H1 (cell line): ENCODE measurements at regions not wholly inside any gene's neighbourhood (a gene's known extent, or its start where the extent isn't known, plus 50 kb on each side); places are given as distances from the start of the nearest gene placed in this dataset.
"Not testable (repeated sequence)": the region's sequence is repeated elsewhere in the genome, so short reads cannot be mapped to it uniquely, and the experiment has no call there.

Experiments
- CTCF ChIA-PET: fragments of 300-600 bp; sonication (Branson Sonifier 250); formaldehyde crosslinking; loops from one replicate; lab custom pipeline; 2021; ENCODE audit not compliant: partially characterized antibody; lab: Charles Lee
- POLR2A ChIA-PET: fragments of 300-600 bp; sonication (Branson Sonifier 250); formaldehyde crosslinking; loops from one replicate; lab custom pipeline; 2021; ENCODE audit warnings: inconsistent platforms; ENCODE audit not compliant: partially characterized antibody; lab: Charles Lee
- DNase-seq, 2 experiments: peaks; one replicate each; pipeline versions ENCODE4 v3.0.0 to v3.0.0-alpha.2; 2010 to 2022; ENCODE audit warnings: low spot score in 2 of 2, low read depth in 1 of 2, mixed read lengths in 1 of 2
- FAIRE-seq: peaks from 2 replicates; lab custom pipeline; 2011; peaks lifted over from hg19 to GRCh38; lab: Jason Lieb, UNC
- H2AFZ ChIP-seq: 2 replicates; pipeline ENCODE4 v1.8.1; 2012; ENCODE audit warnings: low read length, inconsistent platforms
- H2AK5ac ChIP-seq: 2 replicates; pipeline ENCODE4 v1.6.1; 2013; ENCODE audit warnings: low read depth, low read length
- H2BK120ac ChIP-seq: replicated peaks from 2 replicates; pipeline ENCODE3; 2013; ENCODE audit warnings: low read depth, low read length, inconsistent platforms
- H2BK12ac ChIP-seq: 2 replicates; pipeline ENCODE4 v1.6.1; 2013; ENCODE audit warnings: low read depth, low read length
- H2BK15ac ChIP-seq: 2 replicates; pipeline ENCODE4 v1.6.1; 2013; ENCODE audit warnings: low read length
- H2BK20ac ChIP-seq: 2 replicates; pipeline ENCODE4 v1.6.1; 2013; ENCODE audit warnings: low read length
- H2BK5ac ChIP-seq: 2 replicates; pipeline ENCODE4 v1.6.1; 2013; ENCODE audit warnings: low read depth, low read length
- H3K14ac ChIP-seq: 2 replicates; pipeline ENCODE4 v1.6.1; 2013; ENCODE audit warnings: inconsistent platforms; ENCODE audit not compliant: insufficient read length
- H3K18ac ChIP-seq: 2 replicates; pipeline ENCODE4 v1.6.1; 2013; ENCODE audit warnings: low read length; ENCODE audit errors: extremely low read depth
- H3K23ac ChIP-seq: 2 replicates; pipeline ENCODE4 v1.6.1; 2013; ENCODE audit warnings: inconsistent platforms; ENCODE audit not compliant: insufficient read length
- H3K23me2 ChIP-seq: 2 replicates; pipeline ENCODE4 v1.6.1; 2013; ENCODE audit warnings: low read depth, low read length
- H3K27ac ChIP-seq: 2 replicates; pipeline ENCODE4 v1.6.1; 2011; ENCODE audit warnings: low read depth, low read length, inconsistent platforms
- H3K27me3 ChIP-seq, 4 experiments: replicated peaks in 1 of 4; 1 replicate in 1 of 4; 2 replicates in 3 of 4; pipeline versions ENCODE4 v1.6.1 to v1.8.1; 2011 to 2013; ENCODE audit warnings: low read length in 3 of 4, mild to moderate bottlenecking in 3 of 4, inconsistent platforms in 2 of 4, mixed read lengths in 2 of 4, moderate library complexity in 1 of 4; ENCODE audit not compliant: control insufficient read depth in 3 of 4, insufficient read depth in 3 of 4; ENCODE audit errors: extremely low read depth in 1 of 4
- H3K36me3 ChIP-seq, 4 experiments: 2 replicates each; pipeline versions ENCODE4 v1.6.1 to v1.8.1; 2011 to 2013; ENCODE audit warnings: mild to moderate bottlenecking in 4 of 4, low read length in 3 of 4, moderate library complexity in 2 of 4, control low read depth in 1 of 4, inconsistent platforms in 1 of 4; ENCODE audit not compliant: insufficient read depth in 4 of 4, control insufficient read depth in 2 of 4
- H3K4ac ChIP-seq: replicated peaks from 2 replicates; pipeline ENCODE3; 2013; ENCODE audit warnings: low read length, low read depth, mixed read lengths, inconsistent platforms; ENCODE audit not compliant: insufficient read length
- H3K4me1 ChIP-seq, 4 experiments: replicated peaks in 1 of 4; 1 replicate in 1 of 4; 2 replicates in 3 of 4; pipeline versions ENCODE4 v1.6.1 to v1.8.1; 2011 to 2013; ENCODE audit warnings: low read length in 3 of 4, inconsistent platforms in 2 of 4, mixed read lengths in 1 of 4; ENCODE audit not compliant: insufficient read depth in 4 of 4, control insufficient read depth in 3 of 4
- H3K4me2 ChIP-seq, 2 experiments: 2 replicates each; pipeline versions ENCODE4 v1.6.1 to v1.8.1; 2011 to 2013; ENCODE audit warnings: low read depth in 2 of 2, low read length in 2 of 2, control low read depth in 1 of 2, inconsistent platforms in 1 of 2, mild to moderate bottlenecking in 1 of 2; ENCODE audit not compliant: insufficient read depth in 1 of 2
- H3K4me3 ChIP-seq, 4 experiments: fragments of 200-600, 300-600 bp in 1 of 4; sonication (generic), shearing (Covaris generic), sonication (Bioruptor Twin) in 1 of 4; 2 replicates each; pipeline versions ENCODE4 v1.5.1 to v1.8.1; 2011 to 2016; ENCODE audit warnings: low read length in 4 of 4, low read depth in 3 of 4, control low read depth in 2 of 4, inconsistent platforms in 2 of 4, mild to moderate bottlenecking in 2 of 4, mixed read lengths in 1 of 4, moderate library complexity in 1 of 4; ENCODE audit not compliant: insufficient read depth in 2 of 4; ENCODE audit errors: extremely low read depth in 1 of 4
- H3K56ac ChIP-seq: replicated peaks from 2 replicates; pipeline ENCODE3; 2013; ENCODE audit warnings: low read depth, mild to moderate bottlenecking, mixed read lengths, low read length, inconsistent platforms; ENCODE audit not compliant: insufficient read length
- H3K79me1 ChIP-seq: 2 replicates; pipeline ENCODE4 v1.6.1; 2013; ENCODE audit warnings: low read depth, low read length, control low read depth
- H3K79me2 ChIP-seq, 2 experiments: 2 replicates each; pipeline versions ENCODE4 v1.6.1 to v1.8.1; 2012 to 2013; ENCODE audit warnings: low read length in 2 of 2, mild to moderate bottlenecking in 2 of 2, inconsistent platforms in 1 of 2; ENCODE audit not compliant: insufficient read depth in 2 of 2, control insufficient read depth in 1 of 2
- H3K9ac ChIP-seq, 4 experiments: replicated peaks in 1 of 4; 1 replicate in 1 of 4; 2 replicates in 3 of 4; pipeline versions ENCODE4 v1.6.1 to v1.8.1; 2011 to 2013; ENCODE audit warnings: low read depth in 3 of 4, low read length in 3 of 4, control low read depth in 2 of 4, mild to moderate bottlenecking in 2 of 4, moderate library complexity in 2 of 4, inconsistent platforms in 1 of 4; ENCODE audit errors: extremely low read depth in 1 of 4
- H3K9me3 ChIP-seq, 2 experiments: 2 replicates each; pipeline versions ENCODE4 v1.6.1 to v1.8.1; 2012 to 2013; ENCODE audit warnings: mild to moderate bottlenecking in 2 of 2, moderate library complexity in 2 of 2, control low read depth in 1 of 2, inconsistent platforms in 1 of 2, low read depth in 1 of 2, low read length in 1 of 2, mixed read lengths in 1 of 2; ENCODE audit not compliant: insufficient read depth in 2 of 2
- H4K20me1 ChIP-seq, 2 experiments: replicated peaks in 1 of 2; 2 replicates each; pipeline versions ENCODE3 to v1.8.1; 2011 to 2013; ENCODE audit warnings: inconsistent platforms in 2 of 2, low read length in 2 of 2, mild to moderate bottlenecking in 1 of 2; ENCODE audit not compliant: insufficient read depth in 2 of 2, control insufficient read depth in 1 of 2
- H4K5ac ChIP-seq: 2 replicates; pipeline ENCODE4 v1.6.1; 2013; ENCODE audit warnings: low read length, low read depth, mixed read lengths, inconsistent platforms; ENCODE audit not compliant: insufficient read length
- H4K8ac ChIP-seq: 2 replicates; pipeline ENCODE4 v1.8.0; 2013; ENCODE audit warnings: mild to moderate bottlenecking, moderate library complexity, low read length, inconsistent platforms; ENCODE audit not compliant: insufficient read depth; ENCODE audit errors: extremely low read depth
- H4K91ac ChIP-seq: replicated peaks from 2 replicates; pipeline ENCODE3; 2013; ENCODE audit warnings: low read length, mixed read lengths, inconsistent platforms; ENCODE audit not compliant: insufficient read length
- WGBS, 2 experiments: shearing (Covaris generic) in 1 of 2; methylation state at CpG; one replicate each; pipeline versions ENCODE4 v1.1.6 to v1.1.7; 2013 to 2015; ENCODE audit warnings: low lambda C conversion rate in 2 of 2, mixed read lengths in 2 of 2, inconsistent platforms in 1 of 2, low coverage in 1 of 2, missing lambda C conversion rate in 1 of 2; ENCODE audit not compliant: insufficient replicate concordance in 2 of 2, insufficient coverage in 1 of 2, insufficient read length in 1 of 2; ENCODE audit errors: extremely low coverage in 1 of 2, missing lambda C conversion rate in 1 of 2; 5-methylcytosine and 5-hydroxymethylcytosine counted together

DNA sequence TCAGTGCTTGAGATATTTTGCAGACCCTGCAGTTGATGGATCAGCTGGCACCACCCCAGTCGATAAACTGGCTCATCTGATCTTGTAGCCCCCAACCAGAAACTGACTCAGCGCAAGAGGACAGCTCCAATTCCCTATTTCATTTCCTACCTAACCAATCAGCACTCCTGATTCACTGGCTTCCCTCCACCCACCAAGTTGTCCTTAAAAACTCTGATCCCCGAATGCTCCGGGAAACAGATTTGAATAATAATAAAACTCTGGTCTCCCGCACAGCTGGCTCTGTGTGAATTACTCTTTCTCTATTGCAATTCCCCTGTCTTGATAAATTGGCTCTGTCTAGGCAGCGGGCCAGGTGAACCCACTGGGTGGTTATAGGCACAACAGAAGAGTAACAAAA lies 289.4 kb upstream of the SYT1 start:
- not testable (repeated sequence) for FAIRE-seq

More for the DNA sequence above, 289.4 kb upstream of the SYT1 start:
- CTCF ChIA-PET: interaction anchor here (1.3 to 2.0 kb wide), 3 partner anchors 9 to 105 kb away, joined by 3 to 9 read pairs (median 5); no protein-coding TSS in a partner anchor
- not testable (repeated sequence) for H3K4me2 ChIP-seq, H4K20me1 ChIP-seq, H3K4me1 ChIP-seq, H2BK5ac ChIP-seq, H3K4me3 ChIP-seq, H3K23me2 ChIP-seq, H3K27ac ChIP-seq, H3K18ac ChIP-seq, H3K79me2 ChIP-seq, H3K36me3 ChIP-seq, H2BK120ac ChIP-seq, H3K14ac ChIP-seq, H4K8ac ChIP-seq, H4K91ac ChIP-seq, H2BK15ac ChIP-seq, H2BK20ac ChIP-seq, H2BK12ac ChIP-seq, H3K23ac ChIP-seq, DNase-seq, H3K9me3 ChIP-seq, H3K79me1 ChIP-seq, H3K4ac ChIP-seq, H2AK5ac ChIP-seq, H2AFZ ChIP-seq, H4K5ac ChIP-seq, H3K56ac ChIP-seq, H3K9ac ChIP-seq, H3K27me3 ChIP-seq
- 65% methylated on average over 6 of the region's 6 CpGs; no CpG with 5 or more reads in 1 of the 2 experiments for WGBS, 2 experiments
- POLR2A ChIA-PET: interaction anchor here (0.6 kb wide), 1 partner anchor 1480 kb away, joined by 3 read pairs; no protein-coding TSS in a partner anchor
